Activated T-helper 2 cell treated with anti-CD3 and anti-CD28 coated beads, Interferon-gamma antibody, Interleukin-2, Interleukin-4, amounts not matched to agents 10 μg/mL and 5 μg/mL and 100 μg/mL, durations not matched to agents 14 hours and 24 hours and 36 hours (primary cell): ENCODE measurements at regions not wholly inside any gene's neighbourhood (a gene's known extent, or its start where the extent isn't known, plus 50 kb on each side); places are given as distances from the start of the nearest gene placed in this dataset.
"Not testable (repeated sequence)": the region's sequence is repeated elsewhere in the genome, so short reads cannot be mapped to it uniquely, and the experiment has no call there.

Experiments used
- DNase-seq: peaks from one replicate; pipeline ENCODE4 v3.0.0; 2021; ENCODE audit warnings: low spot score
- H3K27ac Mint-ChIP-seq: one replicate; pipeline ENCODE4 v1.8.0; 2021; ENCODE audit warnings: mixed read lengths
- H3K27me3 Mint-ChIP-seq: one replicate; pipeline ENCODE4 v1.8.0; 2021; ENCODE audit warnings: low read depth, mixed read lengths
- H3K36me3 Mint-ChIP-seq: one replicate; pipeline ENCODE4 v1.8.0; 2021; ENCODE audit warnings: low read depth, mixed read lengths
- H3K4me1 Mint-ChIP-seq: one replicate; pipeline ENCODE4 v1.8.0; 2021; ENCODE audit warnings: low read depth, mixed read lengths
- H3K4me3 Mint-ChIP-seq: one replicate; pipeline ENCODE4 v1.8.0; 2021; ENCODE audit warnings: low read depth, mild to moderate bottlenecking, moderate library complexity, mixed read lengths
- H3K9me3 Mint-ChIP-seq: one replicate; pipeline ENCODE4 v1.8.0; 2021; ENCODE audit warnings: mixed read lengths
- intact Hi-C: fragments of 100-400 bp; cut with micrococcal nuclease; formaldehyde crosslinking; loops from one replicate; pipeline ENCODE4 v1.15.1; 2023

- peaks cover 29% of the 10 kb centered on the region for H3K9me3 Mint-ChIP-seq
- no peak overlapping the region for H3K27ac Mint-ChIP-seq
- H3K4me3 Mint-ChIP-seq = no peak overlapping the region
- no peaks in the 10 kb centered on the region for H3K36me3 Mint-ChIP-seq
- H3K4me1 Mint-ChIP-seq = no peaks in the 10 kb centered on the region
- intact Hi-C loops = no loop called here
- DNase-seq = no peak
- H3K27me3 Mint-ChIP-seq = no peaks in the 10 kb centered on the region
Measured at GRCh38 chr14:40685764-40686163, 920.9 kb upstream of the LRFN5 start.

GRCh38 chr14:40684328-40684727 lies 922.3 kb upstream of the LRFN5 start:
- H3K36me3 Mint-ChIP-seq = no peaks in the 10 kb centered on the region
- no peak overlapping the region for H3K4me3 Mint-ChIP-seq
- DNase-seq = no peak
- H3K27me3 Mint-ChIP-seq = no peaks in the 10 kb centered on the region
- intact Hi-C loops = no loop called here
- no peaks in the 10 kb centered on the region for H3K4me1 Mint-ChIP-seq
- H3K9me3 Mint-ChIP-seq = peaks cover 36% of the 10 kb centered on the region
- no peak overlapping the region for H3K27ac Mint-ChIP-seq

DNA sequence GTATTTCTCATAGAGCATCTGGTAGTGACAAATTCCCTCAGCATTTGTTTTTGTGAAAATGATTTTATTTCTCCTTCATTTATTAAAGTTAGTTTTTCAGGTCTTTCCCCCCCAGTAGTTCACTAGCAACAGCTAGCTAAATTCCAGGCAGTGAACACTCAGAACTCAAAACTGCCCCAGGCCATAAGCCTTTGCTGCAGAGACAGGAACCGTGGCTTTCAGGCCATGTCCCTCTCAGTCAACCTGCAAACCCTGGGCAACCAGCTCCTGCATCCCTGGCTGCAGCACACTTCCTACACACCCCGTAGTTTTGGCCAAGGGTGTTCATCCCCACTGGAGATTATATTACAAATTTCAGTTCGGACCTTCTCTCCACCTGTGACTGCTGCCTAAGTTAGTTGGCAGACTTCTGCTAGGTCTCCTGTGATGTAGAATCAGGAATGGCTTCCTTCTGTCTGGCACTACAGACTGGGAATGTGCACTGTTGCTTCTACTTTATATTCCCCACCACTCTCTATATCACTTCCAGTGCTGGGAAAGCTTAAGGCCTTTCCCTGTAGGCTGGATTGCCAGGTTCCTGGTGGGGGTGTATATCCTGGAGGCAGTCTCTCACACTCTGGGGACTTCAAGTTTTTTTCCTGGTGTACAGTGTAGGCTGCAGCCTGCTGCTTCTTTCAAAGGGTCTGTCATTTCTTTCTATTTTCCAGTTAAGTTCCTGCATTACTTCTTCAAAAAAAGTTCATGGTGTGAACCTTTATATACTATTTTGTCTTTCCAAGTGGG lies 924.4 kb upstream of the LRFN5 start:
- no peak for DNase-seq
- H3K36me3 Mint-ChIP-seq = no peaks in the 10 kb centered on the region
- no peaks in the 10 kb centered on the region for H3K4me1 Mint-ChIP-seq
- H3K4me3 Mint-ChIP-seq = no peak overlapping the region
- H3K9me3 Mint-ChIP-seq = peaks cover 44% of the 10 kb centered on the region
- intact Hi-C loops = no loop called here
- H3K27ac Mint-ChIP-seq = no peak overlapping the region
- no peaks in the 10 kb centered on the region for H3K27me3 Mint-ChIP-seq

- H3K27ac Mint-ChIP-seq = no peak overlapping the region
- DNase-seq = no peak
Measured at GRCh38 chr14:40679256-40679655, 927.4 kb upstream of the LRFN5 start.

DNA sequence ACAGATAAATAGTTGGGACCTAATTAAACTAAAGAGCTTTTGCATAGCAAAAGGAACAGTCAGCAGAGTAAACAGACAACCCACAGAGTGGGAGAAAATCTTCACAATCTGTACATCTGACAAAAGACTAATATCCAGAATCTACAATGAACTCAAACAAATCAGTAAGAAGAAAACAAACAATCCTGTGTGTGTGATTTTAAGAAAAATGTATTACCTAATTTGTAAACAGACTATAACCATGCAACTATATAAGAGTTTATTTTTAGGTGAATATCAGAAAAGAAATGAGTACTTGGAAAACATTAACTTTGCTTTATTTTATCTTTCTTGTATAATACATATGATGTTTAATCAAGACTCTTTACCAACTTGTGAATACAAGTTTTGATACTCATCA lies 929.5 kb upstream of the LRFN5 start:
- H3K27ac Mint-ChIP-seq, DNase-seq, H3K36me3 Mint-ChIP-seq, intact Hi-C loops, H3K27me3 Mint-ChIP-seq, H3K4me1 Mint-ChIP-seq, H3K4me3 Mint-ChIP-seq: not testable (repeated sequence)
- H3K9me3 Mint-ChIP-seq = peaks cover 52% of the 10 kb centered on the region

More at GRCh38 chr14:40679256-40679655, 927.4 kb upstream of the LRFN5 start:
- H3K4me3 Mint-ChIP-seq = no peak overlapping the region
- no peaks in the 10 kb centered on the region for H3K4me1 Mint-ChIP-seq
- H3K27me3 Mint-ChIP-seq = no peaks in the 10 kb centered on the region
- no peaks in the 10 kb centered on the region for H3K36me3 Mint-ChIP-seq
- intact Hi-C loops = no loop called here
- H3K9me3 Mint-ChIP-seq = peaks cover 55% of the 10 kb centered on the region

- Mint-ChIP-seq H3K36me3 (no peaks in the 10 kb centered on the region), H3K27ac (no peak overlapping the region), H3K27me3 (no peaks in the 10 kb centered on the region), H3K9me3 (peaks cover 29% of the 10 kb centered on the region), H3K4me1 (no peaks in the 10 kb centered on the region), H3K4me3 (no peak overlapping the region)
- intact Hi-C loops = no loop called here
- DNase-seq = no peak
Measured at GRCh38 chr14:40674502-40674901, 932.2 kb upstream of the LRFN5 start.

DNA sequence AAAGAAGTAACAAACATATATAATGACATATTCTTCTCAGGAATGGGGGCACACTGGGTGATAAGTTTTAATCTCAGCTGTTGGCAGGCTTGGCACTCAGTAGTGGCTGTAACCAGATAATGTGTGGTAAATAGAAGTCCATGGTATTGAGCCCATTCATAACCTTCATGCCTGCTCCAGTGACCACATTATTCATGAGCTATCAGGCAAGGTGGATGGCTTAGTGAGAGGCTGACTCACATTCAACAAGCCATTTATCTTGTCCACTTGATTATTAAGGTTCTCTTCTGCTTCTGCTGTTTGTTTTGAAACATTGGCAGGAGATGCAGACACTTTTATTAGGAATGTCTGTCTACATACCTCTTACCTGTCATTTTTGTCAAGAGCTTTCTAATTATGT lies 950.4 kb upstream of the LRFN5 start:
- no peak for DNase-seq
- H3K27me3 Mint-ChIP-seq = no peaks in the 10 kb centered on the region
- H3K27ac Mint-ChIP-seq = no peak overlapping the region
- intact Hi-C loops = no loop called here
- no peaks in the 10 kb centered on the region for H3K4me1 Mint-ChIP-seq
- no peak overlapping the region for H3K4me3 Mint-ChIP-seq
- H3K9me3 Mint-ChIP-seq = peaks cover 19% of the 10 kb centered on the region
- no peaks in the 10 kb centered on the region for H3K36me3 Mint-ChIP-seq

DNA sequence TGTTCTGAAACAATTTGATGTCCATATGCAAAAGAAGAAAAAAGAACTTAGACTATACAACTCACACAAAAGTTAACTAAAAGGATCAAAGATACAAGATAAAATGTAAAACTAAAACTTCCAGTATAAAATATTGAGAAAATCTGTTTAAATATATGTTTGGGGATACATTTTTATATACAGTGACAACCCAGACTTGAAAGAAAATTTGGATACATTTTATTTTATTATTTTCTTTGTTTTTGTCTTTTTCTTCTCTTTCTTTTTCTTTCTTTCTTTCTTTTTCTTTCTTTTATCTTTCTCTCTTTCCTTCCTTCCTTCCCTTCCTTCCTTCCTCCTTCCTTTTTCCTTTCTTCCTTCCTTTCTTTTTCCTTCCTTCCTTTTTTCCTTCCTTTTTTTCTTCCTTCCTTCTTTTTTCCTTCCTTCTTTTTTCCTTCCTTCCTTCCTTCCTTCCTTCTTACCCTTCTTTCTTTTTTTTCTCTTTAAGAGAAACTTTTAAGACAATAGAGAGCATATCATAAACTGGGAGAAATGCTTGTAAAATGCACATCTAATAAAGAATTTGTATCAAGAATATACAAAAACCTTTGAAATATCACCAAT lies 954.5 kb upstream of the LRFN5 start:
- Mint-ChIP-seq H3K36me3 (no peaks in the 10 kb centered on the region), H3K4me3 (no peak overlapping the region), H3K27ac (no peak overlapping the region), H3K27me3 (no peaks in the 10 kb centered on the region), H3K9me3 (peaks cover 19% of the 10 kb centered on the region), H3K4me1 (no peaks in the 10 kb centered on the region)
- no peak for DNase-seq
- intact Hi-C loops = no loop called here

- intact Hi-C loops = no loop called here
- H3K27ac Mint-ChIP-seq = no peak overlapping the region
- no peak for DNase-seq
- H3K4me3 Mint-ChIP-seq = no peak overlapping the region
- no peaks in the 10 kb centered on the region for H3K36me3 Mint-ChIP-seq
- no peaks in the 10 kb centered on the region for H3K27me3 Mint-ChIP-seq
- H3K9me3 Mint-ChIP-seq = peaks cover 33% of the 10 kb centered on the region
- no peaks in the 10 kb centered on the region for H3K4me1 Mint-ChIP-seq
Measured at GRCh38 chr14:40630471-40630870, 976.2 kb upstream of the LRFN5 start.

- not testable (repeated sequence) for H3K4me1 Mint-ChIP-seq, H3K27ac Mint-ChIP-seq
Measured at GRCh38 chr14:40629551-40630137, 977.0 kb upstream of the LRFN5 start.

DNA sequence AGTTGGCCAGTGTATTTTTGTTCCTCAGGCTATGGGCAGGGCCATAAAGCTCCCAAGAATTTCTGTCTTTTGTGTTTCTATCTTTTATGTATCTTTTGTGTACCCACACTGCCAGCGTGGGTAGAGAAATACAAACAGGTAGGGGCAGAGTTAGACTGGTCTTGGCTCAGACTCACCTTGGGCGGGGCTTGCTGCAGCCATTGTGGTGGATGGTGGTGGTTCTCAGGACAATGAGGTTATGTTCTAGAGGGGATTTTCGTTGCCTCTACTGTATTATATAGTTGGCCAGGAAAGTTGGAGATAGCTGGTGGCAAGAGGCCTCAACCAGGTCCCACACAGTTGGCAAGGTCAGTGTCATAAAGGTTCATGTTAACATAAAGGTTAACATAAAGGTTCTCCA lies 977.5 kb upstream of the LRFN5 start:
- Mint-ChIP-seq H3K27me3 (no peaks in the 10 kb centered on the region), H3K4me3 (no peak overlapping the region), H3K9me3 (peaks cover 21% of the 10 kb centered on the region), H3K36me3 (no peaks in the 10 kb centered on the region), H3K4me1 (no peaks in the 10 kb centered on the region), H3K27ac (no peak overlapping the region)
- no peak for DNase-seq
- intact Hi-C loops = no loop called here

More at GRCh38 chr14:40629551-40630137, 977.0 kb upstream of the LRFN5 start:
- H3K4me3 Mint-ChIP-seq, H3K27me3 Mint-ChIP-seq, intact Hi-C loops, H3K36me3 Mint-ChIP-seq, DNase-seq: not testable (repeated sequence)
- peaks cover 24% of the 10 kb centered on the region for H3K9me3 Mint-ChIP-seq

DNA sequence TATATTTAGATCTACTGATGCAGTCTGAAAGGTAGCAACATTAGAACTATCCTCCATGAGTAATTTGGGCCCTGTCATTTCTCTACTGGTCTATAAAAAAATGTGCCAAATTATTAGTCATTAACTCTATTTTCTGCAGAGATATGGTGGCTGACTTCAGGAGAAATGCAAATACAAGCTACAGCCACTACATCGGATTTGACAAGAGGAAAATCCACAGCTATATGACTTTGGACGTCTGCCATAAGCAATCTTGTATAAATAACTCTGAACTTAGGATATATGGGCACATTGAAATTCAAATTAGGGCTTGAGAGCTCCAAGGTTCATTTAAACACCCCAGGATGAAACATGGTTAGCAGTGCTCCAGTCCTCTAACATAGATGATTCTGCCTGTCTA lies 983.0 kb upstream of the LRFN5 start:
- DNase-seq = no peak
- peaks cover 10% of the 10 kb centered on the region for H3K9me3 Mint-ChIP-seq
- intact Hi-C loops = no loop called here
- no peak overlapping the region for H3K4me3 Mint-ChIP-seq
- H3K27me3 Mint-ChIP-seq = no peaks in the 10 kb centered on the region
- H3K27ac Mint-ChIP-seq = no peak overlapping the region
- no peaks in the 10 kb centered on the region for H3K4me1 Mint-ChIP-seq
- no peaks in the 10 kb centered on the region for H3K36me3 Mint-ChIP-seq

DNA sequence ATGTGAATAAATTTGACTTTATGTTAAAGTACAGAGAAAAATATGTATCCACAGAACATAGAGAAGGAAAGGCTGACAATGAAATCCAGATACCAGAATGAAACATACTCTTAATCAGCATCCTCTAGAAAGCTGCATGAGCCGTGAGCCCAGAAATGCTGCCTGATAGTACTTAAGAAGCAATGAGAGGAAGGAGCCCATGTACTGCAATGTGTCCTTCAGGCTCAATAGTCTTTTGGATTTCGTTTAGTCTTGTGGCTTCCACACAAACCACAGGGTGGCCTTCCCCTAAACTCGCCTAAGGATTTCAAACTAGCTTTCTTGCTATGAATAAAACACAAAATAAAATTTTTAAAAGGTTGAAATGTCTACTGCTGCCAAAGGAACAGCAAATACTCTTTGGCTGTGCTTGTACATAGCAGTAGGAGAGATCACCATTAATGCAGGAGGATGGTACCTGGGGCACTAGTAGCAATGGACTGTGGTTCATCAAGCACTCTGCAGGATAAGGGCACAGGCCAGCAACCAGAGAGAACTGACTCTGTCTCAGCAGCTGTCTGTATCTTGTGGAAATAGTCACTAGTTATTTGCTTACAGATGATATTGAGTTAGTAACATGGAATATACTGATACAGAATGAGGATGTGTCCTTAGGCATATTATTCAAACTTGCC lies 988.3 kb upstream of the LRFN5 start:
- Mint-ChIP-seq H3K4me1 (no peaks in the 10 kb centered on the region), H3K36me3 (no peaks in the 10 kb centered on the region), H3K4me3 (no peak overlapping the region), H3K27me3 (no peaks in the 10 kb centered on the region), H3K27ac (no peak overlapping the region), H3K9me3 (peaks cover 10% of the 10 kb centered on the region)
- no peak for DNase-seq
- intact Hi-C loops = no loop called here
